SKM-1 treated with dmso at 0.1 percent for 144 hours (cell line): ENCODE measurements at regions not wholly inside any gene's neighbourhood (a gene's known extent, or its start where the extent isn't known, plus 50 kb on each side); places are given as distances from the start of the nearest gene placed in this dataset.

Experiments used
- DNase-seq: peaks from one replicate; lab custom pipeline; 2025; ENCODE audit not compliant: unreplicated experiment; lab: John Stamatoyannopoulos, UW

GRCh38 chr12:127900386-127900785 lies 366.6 kb upstream of the TMEM132C start:
- no peak for DNase-seq

- DNase-seq = no peak
Measured at GRCh38 chr12:127903146-127903545, 363.8 kb upstream of the TMEM132C start.

- no peak for DNase-seq
Measured at GRCh38 chr12:127909041-127909440, 357.9 kb upstream of the TMEM132C start.

- no peak for DNase-seq
Measured at GRCh38 chr12:127911291-127911690, 355.7 kb upstream of the TMEM132C start.

GRCh38 chr12:127912035-127912665 lies 354.8 kb upstream of the TMEM132C start:
- no peak for DNase-seq

- no peak for DNase-seq
Measured at GRCh38 chr12:127923501-127923900, 343.5 kb upstream of the TMEM132C start.

- DNase-seq = no peak
Measured at GRCh38 chr12:127925971-127926370, 341.0 kb upstream of the TMEM132C start.

GRCh38 chr12:127928178-127928577 lies 338.8 kb upstream of the TMEM132C start:
- DNase-seq = no peak

- no peak for DNase-seq
Measured at GRCh38 chr12:127928615-127929571, 338.1 kb upstream of the TMEM132C start.

- no peak for DNase-seq
Measured at GRCh38 chr12:127930122-127930521, 336.8 kb upstream of the TMEM132C start.

- DNase-seq = no peak
Measured at GRCh38 chr12:127934409-127934808, 332.6 kb upstream of the TMEM132C start.

GRCh38 chr12:127936463-127936862 lies 330.5 kb upstream of the TMEM132C start:
- DNase-seq = no peak

GRCh38 chr12:127941332-127941731 lies 325.6 kb upstream of the TMEM132C start:
- DNase-seq = no peak

GRCh38 chr12:127942981-127943380 lies 324.0 kb upstream of the TMEM132C start:
- DNase-seq = no peak

GRCh38 chr12:127943481-127944210 lies 323.3 kb upstream of the TMEM132C start:
- DNase-seq = no peak

GRCh38 chr12:127944211-127944899 lies 322.6 kb upstream of the TMEM132C start:
- DNase-seq = no peak

GRCh38 chr12:127957001-127957660 lies 309.8 kb upstream of the TMEM132C start:
- no peak for DNase-seq

- no peak for DNase-seq
Measured at GRCh38 chr12:127962303-127962702, 304.7 kb upstream of the TMEM132C start.

GRCh38 chr12:127963933-127964332 lies 303.0 kb upstream of the TMEM132C start:
- DNase-seq = no peak

- no peak for DNase-seq
Measured at GRCh38 chr12:127964717-127965116, 302.3 kb upstream of the TMEM132C start.
